ENCODE measurements at regions not wholly inside any gene's neighbourhood (a gene's known extent, or its start where the extent isn't known, plus 50 kb on each side); places are given as distances from the start of the nearest gene placed in this dataset.
"Not testable (repeated sequence)": the region's sequence is repeated elsewhere in the genome, so short reads cannot be mapped to it uniquely, and the experiment has no call there.

- Histone ChIP-seq H3K4me3 (no peak overlapping the region), H3K4me1 (ENCODE audit: low read depth) (peaks cover 38% of the 10 kb centered on the region), H3K36me3 (ENCODE audit: low read depth) (no peaks in the 10 kb centered on the region), H3K9me3 (no peaks in the 10 kb centered on the region)
- peak; percentile 90 for ATAC-seq
- TF ChIP-seq, protein P1, sequence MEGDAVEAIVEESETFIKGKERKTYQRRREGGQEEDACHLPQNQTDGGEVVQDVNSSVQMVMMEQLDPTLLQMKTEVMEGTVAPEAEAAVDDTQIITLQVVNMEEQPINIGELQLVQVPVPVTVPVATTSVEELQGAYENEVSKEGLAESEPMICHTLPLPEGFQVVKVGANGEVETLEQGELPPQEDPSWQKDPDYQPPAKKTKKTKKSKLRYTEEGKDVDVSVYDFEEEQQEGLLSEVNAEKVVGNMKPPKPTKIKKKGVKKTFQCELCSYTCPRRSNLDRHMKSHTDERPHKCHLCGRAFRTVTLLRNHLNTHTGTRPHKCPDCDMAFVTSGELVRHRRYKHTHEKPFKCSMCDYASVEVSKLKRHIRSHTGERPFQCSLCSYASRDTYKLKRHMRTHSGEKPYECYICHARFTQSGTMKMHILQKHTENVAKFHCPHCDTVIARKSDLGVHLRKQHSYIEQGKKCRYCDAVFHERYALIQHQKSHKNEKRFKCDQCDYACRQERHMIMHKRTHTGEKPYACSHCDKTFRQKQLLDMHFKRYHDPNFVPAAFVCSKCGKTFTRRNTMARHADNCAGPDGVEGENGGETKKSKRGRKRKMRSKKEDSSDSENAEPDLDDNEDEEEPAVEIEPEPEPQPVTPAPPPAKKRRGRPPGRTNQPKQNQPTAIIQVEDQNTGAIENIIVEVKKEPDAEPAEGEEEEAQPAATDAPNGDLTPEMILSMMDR (IDR thresholded peaks at IDR 0.05) = no peak
- peak; percentile 86 to 90 (median 86) for DNase-seq
- intact Hi-C loops (cut with DNase I, micrococcal nuclease) = no loop called here
Observed at GRCh38 chr3:194035406-194036138, 100.4 kb upstream of the HES1 start.

GRCh38 chr3:194036842-194037241 lies 99.1 kb upstream of the HES1 start:
- Histone ChIP-seq H3K4me1 (ENCODE audit: low read depth) (peaks cover 38% of the 10 kb centered on the region), H3K9me3 (no peaks in the 10 kb centered on the region), H3K4me3 (no peak overlapping the region), H3K36me3 (ENCODE audit: low read depth) (no peaks in the 10 kb centered on the region)
- DNase-seq (no peak), ATAC-seq (no peak)
- intact Hi-C loops (cut with DNase I, micrococcal nuclease) = no loop called here
- TF ChIP-seq, protein P1 (IDR thresholded peaks at IDR 0.05) = no peak

DNA sequence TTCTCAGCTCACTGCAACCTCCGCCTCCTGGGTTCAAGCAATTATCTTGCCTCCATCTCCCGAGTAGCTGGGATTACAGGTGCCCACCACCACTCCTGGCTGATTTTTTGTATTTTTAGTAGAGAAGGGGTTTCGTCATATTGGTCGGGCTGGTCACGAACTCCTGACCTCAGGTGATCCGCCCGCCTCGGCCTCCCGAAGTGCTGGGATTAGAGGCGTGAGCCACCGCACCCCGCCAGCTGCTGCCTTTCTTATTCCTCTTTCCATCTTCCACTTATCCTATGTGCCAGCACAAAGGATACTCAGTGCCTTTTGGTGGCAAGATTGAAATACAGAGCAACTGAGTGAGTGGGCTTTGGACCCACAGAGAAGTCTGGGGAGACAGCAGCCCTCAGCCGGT lies 97.6 kb upstream of the HES1 start:
- peaks cover 38% of the 10 kb centered on the region for H3K4me1 ChIP-seq (ENCODE audit: low read depth)
- H3K9me3 ChIP-seq; ATAC-seq; H3K4me3 ChIP-seq; DNase-seq; H3K36me3 ChIP-seq (ENCODE audit: low read depth); intact Hi-C loops (cut with DNase I, micrococcal nuclease): not testable (repeated sequence)

DNA sequence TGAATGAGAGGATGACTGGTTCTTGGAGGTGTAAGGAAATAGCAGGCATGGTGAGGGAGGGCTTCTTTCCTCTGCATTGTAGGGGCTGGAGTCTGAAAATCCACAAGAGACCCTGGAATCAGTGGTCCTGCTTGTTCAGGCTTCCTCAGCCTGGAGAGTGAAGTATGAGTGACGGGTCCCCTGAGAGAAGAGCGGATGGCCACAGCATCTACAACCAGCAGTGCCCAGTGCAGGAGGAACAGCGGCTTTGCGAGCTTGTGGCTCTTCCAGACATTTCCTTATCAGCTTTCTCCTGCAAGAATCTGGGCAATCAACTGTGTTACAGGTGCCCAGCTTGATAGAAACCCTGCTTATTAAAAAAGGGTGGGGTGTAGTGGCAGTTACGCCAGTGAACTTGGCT lies 97.0 kb upstream of the HES1 start:
- H3K4me3 ChIP-seq = no peak overlapping the region
- no peaks in the 10 kb centered on the region for H3K36me3 ChIP-seq (ENCODE audit: low read depth)
- intact Hi-C loops (cut with DNase I, micrococcal nuclease) = no loop called here
- DNase-seq (no peak), ATAC-seq (no peak)
- H3K9me3 ChIP-seq = no peaks in the 10 kb centered on the region
- TF ChIP-seq, protein P1 (IDR thresholded peaks at IDR 0.05) = no peak
- peaks cover 36% of the 10 kb centered on the region for H3K4me1 ChIP-seq (ENCODE audit: low read depth)

DNA sequence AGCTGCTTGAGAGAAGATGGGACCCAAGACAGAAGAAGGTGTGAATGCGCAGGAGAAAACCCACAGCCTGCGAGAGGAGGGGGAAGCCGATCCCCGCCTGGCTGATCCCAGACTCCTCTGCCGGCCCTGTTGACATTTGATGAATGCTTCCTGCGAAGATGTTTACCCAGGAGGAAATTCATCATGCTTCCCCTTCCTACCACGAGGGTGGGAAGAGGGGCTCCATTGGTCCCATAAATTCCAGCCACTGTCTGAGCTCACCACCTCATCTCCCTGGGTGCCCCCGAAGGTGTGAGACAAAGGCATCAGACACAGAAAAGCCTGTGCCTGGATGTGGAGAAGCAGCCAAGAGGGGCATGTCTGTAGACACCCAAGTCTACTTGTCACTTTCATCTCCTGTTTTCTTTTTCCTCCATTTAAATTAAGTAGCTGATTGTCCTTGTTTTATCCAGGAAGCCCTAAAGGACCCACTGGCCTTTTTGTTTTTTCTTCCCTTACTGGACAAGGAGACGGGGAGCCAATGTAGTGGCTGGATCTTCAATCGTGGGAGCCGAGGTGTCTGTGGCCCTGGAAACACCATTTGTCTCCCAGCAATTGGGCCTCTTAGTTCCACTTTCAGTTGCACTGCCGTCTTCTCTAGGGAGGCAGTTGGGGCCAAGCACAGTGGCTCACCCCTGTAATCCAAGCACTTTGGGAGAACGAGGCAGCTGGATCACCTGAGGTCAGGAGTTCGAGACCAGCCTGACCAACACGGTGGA lies 95.3 kb upstream of the HES1 start:
- ATAC-seq (no peak), DNase-seq (no peak)
- intact Hi-C loops (cut with DNase I, micrococcal nuclease) = no loop called here
- H3K4me3 ChIP-seq = no peak overlapping the region
- TF ChIP-seq, protein P1 (IDR thresholded peaks at IDR 0.05) = no peak
- no peaks in the 10 kb centered on the region for H3K36me3 ChIP-seq (ENCODE audit: low read depth)
- H3K4me1 ChIP-seq (ENCODE audit: low read depth) = peaks cover 19% of the 10 kb centered on the region
- no peaks in the 10 kb centered on the region for H3K9me3 ChIP-seq

DNA sequence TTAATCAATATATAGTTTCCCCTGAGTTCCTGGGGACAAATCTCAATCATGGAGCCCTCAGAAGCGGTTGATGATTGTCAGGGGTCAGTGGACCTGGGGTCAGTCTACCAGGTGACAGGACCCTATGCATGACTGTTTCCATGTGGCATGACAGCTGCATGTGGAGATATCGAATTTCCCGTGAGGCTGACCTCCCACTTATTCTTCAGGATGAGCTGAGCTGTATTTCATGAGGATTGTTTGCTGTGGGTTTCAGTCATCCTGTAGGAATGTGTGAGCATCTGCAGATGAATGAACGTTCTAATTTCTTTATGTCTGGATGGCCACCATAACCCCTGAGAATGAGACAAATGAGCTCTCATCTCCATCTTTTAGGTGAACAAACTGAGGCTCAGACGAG lies 93.0 kb upstream of the HES1 start:
- intact Hi-C loops (cut with DNase I, micrococcal nuclease) = no loop called here
- Histone ChIP-seq H3K4me3 (no peak overlapping the region), H3K4me1 (ENCODE audit: low read depth) (peaks cover 12% of the 10 kb centered on the region), H3K9me3 (no peaks in the 10 kb centered on the region), H3K36me3 (ENCODE audit: low read depth) (no peaks in the 10 kb centered on the region)
- DNase-seq (no peak), ATAC-seq (no peak)
- TF ChIP-seq, protein P1 (IDR thresholded peaks at IDR 0.05) = no peak
